ENCODE measurements at regions not wholly inside any gene's neighbourhood (a gene's known extent, or its start where the extent isn't known, plus 50 kb on each side); places are given as distances from the start of the nearest gene placed in this dataset.
"Not testable (repeated sequence)": the region's sequence is repeated elsewhere in the genome, so short reads cannot be mapped to it uniquely, and the experiment has no call there.

DNA sequence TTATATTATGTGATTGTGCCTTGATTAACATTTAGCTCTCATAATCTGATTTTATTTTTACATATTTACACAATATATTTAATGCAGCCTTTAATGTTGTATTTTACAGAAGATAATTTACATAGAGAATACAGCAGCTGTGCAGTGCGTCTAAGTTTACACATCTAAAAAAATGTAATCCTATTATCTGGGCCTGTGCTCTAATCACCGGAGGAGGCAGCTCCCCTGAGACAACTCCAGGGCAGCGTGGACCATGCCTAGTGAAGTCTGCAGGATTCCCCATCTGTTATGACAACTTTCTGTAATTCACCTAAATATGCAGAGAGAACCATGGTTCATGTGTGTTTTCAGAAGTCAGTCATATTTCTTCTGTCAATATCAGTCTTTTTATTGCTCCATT is 1149.3 kb downstream of the TMEM121 start:
- H3K4me3 ChIP-seq; DNase-seq; H3K9me3 ChIP-seq; H3K36me3 ChIP-seq (replicated peaks in 1 of 2; ENCODE audit: insufficient read depth in 1 of 2, low read depth in 2 of 2); H3K27me3 ChIP-seq; intact Hi-C loops (cut with DNase I); H3K27ac ChIP-seq; ATAC-seq; H3K4me1 ChIP-seq: not testable (repeated sequence)
- WGBS, 2 donors = 61 to 62% methylated on average over 3 of the region's 3 CpGs

DNA sequence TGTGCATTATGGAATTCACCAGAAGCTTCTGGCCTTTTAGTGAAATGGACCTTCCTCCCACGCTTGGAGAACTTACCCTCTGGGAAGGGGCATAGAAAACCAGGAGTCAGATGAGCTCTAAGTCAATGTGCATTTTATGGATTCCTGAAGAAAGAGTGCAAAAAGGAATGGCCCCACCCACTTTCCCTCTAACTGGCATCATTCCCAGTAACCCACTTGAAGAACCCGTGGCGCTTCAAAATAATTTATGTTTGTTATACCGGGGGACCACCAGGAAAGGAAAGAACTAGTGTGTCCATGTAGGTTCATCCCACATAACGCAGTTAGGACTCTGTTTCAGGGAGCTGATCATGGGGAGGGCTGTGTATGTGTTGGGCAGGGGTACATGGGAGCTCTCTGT is 1153.4 kb downstream of the TMEM121 start:
- Histone ChIP-seq H3K4me1 (no peaks in the 10 kb centered on the region), H3K27ac (no peak overlapping the region), H3K9me3 (no peaks in the 10 kb centered on the region), H3K27me3 (no peaks in the 10 kb centered on the region), H3K36me3 (replicated peaks in 1 of 2; ENCODE audit: insufficient read depth in 1 of 2, low read depth in 2 of 2) (no peaks in the 10 kb centered on the region), H3K4me3 (no peak overlapping the region)
- 38 to 48% methylated on average over 5 of the region's 5 CpGs for WGBS, 2 donors
- TF ChIP-seq POLR2A (IDR thresholded peaks at IDR 0.05) = no peak
- TF ChIP-seq, protein P1, sequence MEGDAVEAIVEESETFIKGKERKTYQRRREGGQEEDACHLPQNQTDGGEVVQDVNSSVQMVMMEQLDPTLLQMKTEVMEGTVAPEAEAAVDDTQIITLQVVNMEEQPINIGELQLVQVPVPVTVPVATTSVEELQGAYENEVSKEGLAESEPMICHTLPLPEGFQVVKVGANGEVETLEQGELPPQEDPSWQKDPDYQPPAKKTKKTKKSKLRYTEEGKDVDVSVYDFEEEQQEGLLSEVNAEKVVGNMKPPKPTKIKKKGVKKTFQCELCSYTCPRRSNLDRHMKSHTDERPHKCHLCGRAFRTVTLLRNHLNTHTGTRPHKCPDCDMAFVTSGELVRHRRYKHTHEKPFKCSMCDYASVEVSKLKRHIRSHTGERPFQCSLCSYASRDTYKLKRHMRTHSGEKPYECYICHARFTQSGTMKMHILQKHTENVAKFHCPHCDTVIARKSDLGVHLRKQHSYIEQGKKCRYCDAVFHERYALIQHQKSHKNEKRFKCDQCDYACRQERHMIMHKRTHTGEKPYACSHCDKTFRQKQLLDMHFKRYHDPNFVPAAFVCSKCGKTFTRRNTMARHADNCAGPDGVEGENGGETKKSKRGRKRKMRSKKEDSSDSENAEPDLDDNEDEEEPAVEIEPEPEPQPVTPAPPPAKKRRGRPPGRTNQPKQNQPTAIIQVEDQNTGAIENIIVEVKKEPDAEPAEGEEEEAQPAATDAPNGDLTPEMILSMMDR (IDR thresholded peaks at IDR 0.05) = no peak
- DNase-seq = no peak
- intact Hi-C loops (cut with DNase I) = no loop called here
- no peak for ATAC-seq

DNA sequence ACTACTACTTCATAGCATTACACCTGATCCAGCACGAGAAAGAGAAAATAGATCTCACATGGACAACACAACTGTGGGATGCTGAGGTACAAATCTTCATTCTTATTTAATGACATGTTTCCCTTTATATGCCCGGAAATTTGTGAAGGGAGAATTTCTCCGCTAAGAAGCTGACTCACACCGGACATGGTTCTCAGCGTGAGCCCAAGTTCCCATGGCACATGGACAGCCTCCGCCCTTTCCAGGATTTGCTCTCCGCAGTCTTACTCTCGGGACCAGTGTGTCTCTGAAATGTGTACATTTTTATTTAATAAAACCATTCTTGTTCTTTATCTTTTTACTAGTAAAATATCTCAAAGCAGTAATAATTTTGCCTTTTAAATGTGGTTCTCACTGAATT is 1154.8 kb downstream of the TMEM121 start:
- Histone ChIP-seq H3K9me3 (no peaks in the 10 kb centered on the region), H3K4me3 (no peak overlapping the region), H3K27ac (no peak overlapping the region), H3K36me3 (replicated peaks in 1 of 2; ENCODE audit: insufficient read depth in 1 of 2, low read depth in 2 of 2) (no peaks in the 10 kb centered on the region), H3K4me1 (no peaks in the 10 kb centered on the region), H3K27me3 (no peaks in the 10 kb centered on the region)
- TF ChIP-seq, protein P1 (IDR thresholded peaks at IDR 0.05) = no peak
- TF ChIP-seq POLR2A (IDR thresholded peaks at IDR 0.05) = no peak
- intact Hi-C loops (cut with DNase I) = no loop called here
- ATAC-seq = no peak
- no peak for DNase-seq
- WGBS, 2 donors = 57 to 58% methylated on average over 8 of the region's 8 CpGs

DNA sequence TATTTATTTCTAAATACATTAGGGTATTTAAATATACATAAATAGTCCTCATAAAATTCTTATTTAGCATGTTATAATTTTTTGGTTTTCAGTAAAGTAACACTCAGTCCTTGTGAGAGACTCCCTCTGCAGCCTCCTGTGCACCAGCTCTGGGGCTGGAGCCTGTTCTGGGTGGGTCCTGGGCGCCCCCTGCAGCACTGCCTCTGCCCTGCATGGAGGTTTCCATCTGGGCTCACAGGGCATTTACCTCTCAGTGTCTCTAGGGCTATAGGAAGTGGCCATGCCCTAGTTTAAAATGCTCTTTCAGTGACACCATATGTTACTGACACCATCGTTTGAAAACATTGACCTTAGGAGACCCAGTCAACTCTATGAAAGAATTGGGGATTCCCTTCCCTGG is 1155.2 kb downstream of the TMEM121 start:
- no peak for ATAC-seq
- no peak for TF ChIP-seq POLR2A (IDR thresholded peaks at IDR 0.05)
- TF ChIP-seq, protein P1 (IDR thresholded peaks at IDR 0.05) = no peak
- intact Hi-C loops (cut with DNase I) = no loop called here

DNA sequence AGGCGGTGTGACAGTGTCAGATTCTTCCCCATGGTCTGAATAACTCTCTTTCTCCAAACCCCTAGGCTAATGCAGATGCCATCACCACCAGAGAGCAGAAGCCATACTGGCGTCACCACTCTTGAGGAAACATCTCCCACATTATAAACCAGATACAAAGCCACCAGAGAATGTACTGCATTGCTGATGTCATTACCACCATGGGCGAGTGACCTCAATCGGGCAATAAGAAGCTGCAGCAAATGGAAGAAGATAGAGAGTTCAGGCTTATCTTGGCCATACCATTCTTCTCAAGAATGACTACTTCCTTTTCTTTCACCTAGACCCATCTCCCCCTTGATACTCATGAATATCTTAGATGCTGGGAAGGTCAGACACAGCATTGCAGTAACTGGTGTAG is 1157.2 kb downstream of the TMEM121 start:
- H3K27ac ChIP-seq = no peak overlapping the region
- WGBS, 2 donors = 46 to 73% methylated on average over 4 of the region's 4 CpGs

More for the DNA sequence above, 1155.2 kb downstream of the TMEM121 start:
- no peak for DNase-seq
- no peak overlapping the region for H3K4me3 ChIP-seq
- H3K27ac ChIP-seq = no peak overlapping the region
- H3K9me3 ChIP-seq = no peaks in the 10 kb centered on the region
- no peaks in the 10 kb centered on the region for H3K36me3 ChIP-seq (replicated peaks in 1 of 2; ENCODE audit: insufficient read depth in 1 of 2, low read depth in 2 of 2)
- 21 to 50% methylated on average over 2 of the region's 2 CpGs for WGBS, 2 donors
- H3K27me3 ChIP-seq = no peaks in the 10 kb centered on the region
- H3K4me1 ChIP-seq = no peaks in the 10 kb centered on the region

More for the DNA sequence above, 1157.2 kb downstream of the TMEM121 start:
- no peak for ATAC-seq
- Histone ChIP-seq H3K4me1 (no peaks in the 10 kb centered on the region), H3K27me3 (no peaks in the 10 kb centered on the region), H3K9me3 (no peaks in the 10 kb centered on the region), H3K4me3 (no peak overlapping the region), H3K36me3 (replicated peaks in 1 of 2; ENCODE audit: insufficient read depth in 1 of 2, low read depth in 2 of 2) (no peaks in the 10 kb centered on the region)
- DNase-seq = no peak
- intact Hi-C loops (cut with DNase I) = no loop called here
- TF ChIP-seq POLR2A (IDR thresholded peaks at IDR 0.05) = no peak
- TF ChIP-seq, protein P1 (IDR thresholded peaks at IDR 0.05) = no peak

All from body of pancreas (tissue), 4 donors.